Activated gamma-delta T cell treated with Interleukin-2 at 50 U/mL for 16 hours (primary cell): ENCODE measurements at regions not wholly inside any gene's neighbourhood (a gene's known extent, or its start where the extent isn't known, plus 50 kb on each side); places are given as distances from the start of the nearest gene placed in this dataset.

Experiments used
- DNase-seq: peaks from one replicate; pipeline ENCODE4 v3.0.0-alpha.2; 2020

DNA sequence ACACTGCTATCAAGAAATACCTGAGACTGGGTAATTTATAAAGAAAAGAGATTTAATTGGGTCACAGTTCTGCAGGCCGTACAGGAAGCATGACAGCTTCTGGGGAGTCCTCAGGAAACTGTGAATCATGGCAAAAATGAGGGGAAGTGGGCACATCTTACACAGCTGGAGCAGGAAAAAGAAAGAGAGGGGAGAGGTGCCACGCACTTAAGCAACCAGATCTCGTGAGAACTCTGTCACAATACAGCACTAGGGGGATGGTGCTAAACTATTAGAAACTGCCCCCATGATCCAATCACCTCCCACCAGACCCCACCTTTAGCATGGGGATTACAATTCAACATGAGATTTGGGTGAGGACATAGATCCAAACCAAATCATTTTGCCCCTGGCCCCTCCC lies 105.5 kb upstream of the CPLX2 start:
- no peak for DNase-seq

- DNase-seq: no peak
These were observed 104.4 kb upstream of the CPLX2 start for GRCh38 chr5:175766963-175767362.

GRCh38 chr5:175772747-175773533 lies 98.4 kb upstream of the CPLX2 start:
- no peak for DNase-seq

GRCh38 chr5:175773534-175774070 lies 97.8 kb upstream of the CPLX2 start:
- no peak for DNase-seq

GRCh38 chr5:175775416-175775815 lies 96.0 kb upstream of the CPLX2 start:
- no peak for DNase-seq

DNA sequence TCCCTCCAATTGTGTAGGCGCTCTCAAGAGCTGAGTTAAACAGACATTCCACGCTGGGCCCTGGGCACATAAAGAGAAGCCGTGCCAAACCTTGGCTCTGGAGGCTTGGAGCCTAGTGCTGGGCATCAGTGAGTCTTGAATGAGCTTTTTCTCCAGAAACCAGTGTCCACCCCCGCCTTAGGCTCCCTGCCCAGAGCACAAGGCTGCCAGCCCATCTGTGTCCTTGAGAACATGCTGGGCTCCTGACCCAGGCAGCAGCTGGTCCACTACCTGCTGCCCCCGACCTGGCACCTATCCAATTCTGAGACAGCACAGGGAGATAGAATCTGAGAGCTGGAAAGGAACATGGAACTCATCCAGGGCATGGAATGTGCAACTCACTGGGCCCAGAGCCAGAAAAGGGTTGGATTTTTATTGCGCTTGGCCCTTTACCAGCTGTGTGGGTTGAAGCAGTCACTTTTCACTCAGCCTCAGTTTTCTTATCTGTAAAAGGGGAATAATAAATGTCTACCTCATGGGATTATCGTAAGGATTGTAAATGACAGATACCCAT lies 92.4 kb upstream of the CPLX2 start:
- no peak for DNase-seq

DNA sequence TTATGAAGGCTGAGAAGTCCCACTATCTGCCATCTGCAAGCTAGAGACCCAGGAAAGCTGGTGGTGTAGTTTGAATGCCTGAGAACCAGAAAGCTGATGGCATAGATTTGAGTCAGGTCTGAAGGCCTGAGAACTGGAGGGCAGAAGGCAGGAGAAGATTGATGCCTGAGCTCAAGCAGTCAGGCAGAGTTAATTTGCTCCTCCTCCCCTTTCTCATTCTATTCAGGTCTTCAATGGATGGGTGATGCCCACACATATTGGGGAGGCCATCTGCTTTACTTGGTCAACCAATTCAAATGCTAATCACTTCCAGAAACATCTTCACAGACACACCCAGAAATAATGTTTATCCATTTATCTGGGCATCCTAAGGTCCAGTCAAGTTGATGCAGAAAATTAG lies 87.6 kb upstream of the CPLX2 start:
- DNase-seq: no peak

GRCh38 chr5:175784230-175784629 lies 87.1 kb upstream of the CPLX2 start:
- DNase-seq: no peak

DNA sequence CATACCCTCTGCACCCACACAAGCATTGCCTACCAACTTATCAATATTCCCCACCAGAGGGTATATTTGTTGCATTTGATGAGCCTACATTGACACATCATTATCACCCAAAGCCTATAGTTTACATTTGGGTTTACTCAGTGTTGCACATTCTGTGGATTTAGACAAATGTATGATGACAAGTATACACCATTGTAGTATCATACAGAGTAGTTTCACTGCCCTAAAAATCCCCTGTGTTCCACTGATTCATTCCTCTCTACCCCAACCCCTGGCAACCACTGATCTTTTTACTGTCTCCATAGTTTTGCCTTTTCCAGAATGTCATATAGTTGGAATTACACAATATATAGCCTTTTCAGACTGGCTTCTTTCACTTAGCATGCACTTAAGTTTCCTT lies 85.7 kb upstream of the CPLX2 start:
- no peak for DNase-seq

DNA sequence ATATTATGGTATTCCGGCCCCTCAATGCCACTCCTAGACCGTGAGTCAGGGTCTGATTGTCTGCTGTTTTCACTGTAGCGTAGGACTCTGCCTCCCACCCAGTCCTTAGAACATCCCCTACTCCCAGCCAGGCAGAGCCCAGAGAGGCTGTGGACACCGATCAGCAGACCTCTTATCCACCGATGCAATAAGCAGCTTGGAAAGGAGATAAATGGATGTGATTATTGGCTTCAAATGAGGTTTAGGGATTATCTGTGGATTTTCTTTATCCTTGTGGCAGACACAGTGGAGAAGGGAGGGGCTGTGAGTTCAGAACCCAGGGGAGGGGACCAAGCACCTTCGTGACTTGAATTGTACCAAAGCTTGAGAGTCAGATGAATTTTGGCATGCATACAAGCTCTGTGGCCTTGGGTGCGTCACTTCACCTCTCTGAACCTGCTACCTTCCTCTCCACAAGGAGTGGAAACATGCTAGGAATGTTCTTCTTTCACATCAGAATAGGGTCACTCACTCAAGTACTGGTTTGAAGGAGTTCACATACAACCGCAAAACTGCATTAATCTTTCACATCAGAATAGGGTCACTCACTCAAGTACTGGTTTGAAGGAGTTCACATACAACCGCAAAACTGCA lies 83.1 kb upstream of the CPLX2 start:
- DNase-seq: no peak

- DNase-seq: no peak
These were observed 81.7 kb upstream of the CPLX2 start for GRCh38 chr5:175789670-175790069.

GRCh38 chr5:175790796-175791195 lies 80.6 kb upstream of the CPLX2 start:
- DNase-seq: no peak

DNA sequence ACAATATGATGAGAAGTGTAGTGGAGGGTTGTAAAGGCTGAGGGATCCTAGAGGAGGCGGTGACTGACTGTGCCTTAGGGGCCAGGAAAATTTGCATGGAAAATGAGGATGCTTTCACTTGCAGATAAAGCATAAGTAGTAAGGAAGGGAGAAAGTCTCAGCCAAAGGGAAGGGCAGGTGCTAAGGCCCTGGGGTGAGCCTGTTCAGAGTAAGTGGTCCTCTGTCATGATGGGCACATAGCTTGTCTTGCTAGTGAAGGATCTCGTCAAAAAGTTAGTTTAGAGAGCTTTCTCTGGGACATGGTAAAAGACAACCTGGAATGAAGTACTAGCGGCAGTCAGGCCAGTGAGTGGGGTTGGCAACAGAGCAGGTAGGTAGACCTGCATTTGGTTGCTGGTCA lies 75.4 kb upstream of the CPLX2 start:
- no peak for DNase-seq

- DNase-seq: peak; percentile 67
These were observed 74.6 kb upstream of the CPLX2 start for GRCh38 chr5:175796536-175797499.

- no peak for DNase-seq
These were observed 73.8 kb upstream of the CPLX2 start for GRCh38 chr5:175797521-175798038.

GRCh38 chr5:175798626-175799025 lies 72.8 kb upstream of the CPLX2 start:
- DNase-seq: no peak

DNA sequence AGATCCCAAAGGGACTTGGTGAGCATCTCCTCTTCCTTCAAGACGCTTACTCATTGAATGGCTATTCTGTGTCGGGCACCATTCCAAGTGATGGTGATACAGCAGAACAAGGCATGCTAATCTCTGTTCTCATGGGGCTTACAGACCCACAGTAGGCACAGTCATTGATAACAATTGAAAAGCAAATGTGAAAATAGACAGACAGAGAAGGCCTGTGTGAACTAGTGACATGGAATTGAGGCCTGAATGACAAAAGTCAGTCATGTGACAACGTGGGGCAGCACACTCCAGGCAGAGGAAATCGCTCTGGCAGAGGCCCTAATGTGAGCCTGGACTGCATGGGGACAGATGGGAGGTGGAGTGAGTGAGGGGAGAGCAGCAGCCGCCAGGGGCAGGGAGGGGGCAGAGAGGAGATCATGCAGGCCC lies 70.7 kb upstream of the CPLX2 start:
- no peak for DNase-seq

DNA sequence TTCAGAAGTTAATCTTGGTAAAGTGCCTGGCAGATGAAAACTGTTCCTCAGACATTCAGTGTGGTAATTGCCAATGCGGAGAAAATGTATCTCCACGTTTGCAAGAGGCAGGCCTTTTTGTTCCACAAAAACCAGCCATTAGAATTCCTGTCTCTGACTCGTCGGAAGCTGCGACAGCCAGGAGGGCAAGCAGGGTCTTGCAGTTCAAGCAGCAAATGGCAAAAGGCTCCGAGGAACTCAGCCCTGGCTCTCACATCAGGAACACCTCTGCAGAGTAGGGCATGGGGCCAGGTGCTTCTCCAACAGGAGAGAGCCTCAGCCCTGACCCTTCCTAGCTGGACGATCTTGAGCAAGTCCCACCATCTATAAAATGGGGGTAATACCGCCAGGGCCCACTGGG lies 69.0 kb upstream of the CPLX2 start:
- DNase-seq: no peak

DNA sequence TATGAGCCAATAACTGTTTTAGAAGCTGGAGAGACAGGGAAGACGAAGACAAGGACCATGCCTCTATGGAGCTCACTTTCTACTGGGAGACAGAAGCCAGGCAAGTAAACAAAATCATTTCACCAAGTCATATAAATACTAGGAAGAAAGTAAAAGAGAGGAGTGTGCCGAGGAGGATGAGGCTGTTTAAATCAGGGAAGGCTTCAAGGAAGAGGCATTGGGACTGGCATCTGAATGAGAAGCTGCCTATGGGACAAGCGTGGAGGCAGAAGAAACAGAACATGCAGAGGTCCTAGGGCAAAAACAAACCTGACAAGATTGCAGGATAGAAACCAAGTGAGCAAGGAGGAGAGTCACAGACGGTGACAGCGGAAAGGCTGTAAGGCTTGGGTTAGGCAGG lies 68.1 kb upstream of the CPLX2 start:
- no peak for DNase-seq

DNA sequence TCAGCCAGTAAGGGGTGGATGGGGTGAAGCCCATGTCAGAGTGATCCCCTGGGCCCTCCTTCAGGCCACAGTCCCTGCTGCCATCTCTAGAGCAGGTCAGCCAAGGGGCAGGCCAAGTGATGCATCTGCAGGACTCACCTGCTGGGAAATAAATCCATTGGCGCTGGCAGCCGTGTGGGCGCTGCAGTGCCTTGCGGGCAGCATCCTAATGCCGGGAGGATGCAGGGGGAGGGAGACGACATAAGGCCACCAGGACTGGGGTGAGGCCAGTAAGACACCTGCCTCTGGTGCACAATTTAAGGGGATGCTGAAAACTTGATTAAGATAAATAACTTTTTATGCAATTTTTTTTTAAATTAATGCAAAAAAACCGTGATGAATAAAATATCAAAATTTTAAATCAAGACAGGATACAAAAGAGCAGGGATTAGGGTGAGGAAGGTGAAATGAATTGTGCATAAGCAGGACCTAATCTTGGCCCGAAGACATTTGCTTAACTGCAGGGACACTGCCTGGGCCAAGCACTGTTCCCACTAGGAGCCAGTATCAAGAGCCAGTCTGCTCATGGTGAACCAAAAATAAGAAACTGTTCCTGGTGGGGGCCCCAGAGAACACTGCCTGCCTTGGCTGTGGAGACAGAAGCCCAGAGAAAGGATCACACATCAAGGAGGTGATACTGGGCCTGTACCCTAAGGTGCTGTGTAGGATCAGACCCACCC lies 67.5 kb upstream of the CPLX2 start:
- DNase-seq: no peak

DNA sequence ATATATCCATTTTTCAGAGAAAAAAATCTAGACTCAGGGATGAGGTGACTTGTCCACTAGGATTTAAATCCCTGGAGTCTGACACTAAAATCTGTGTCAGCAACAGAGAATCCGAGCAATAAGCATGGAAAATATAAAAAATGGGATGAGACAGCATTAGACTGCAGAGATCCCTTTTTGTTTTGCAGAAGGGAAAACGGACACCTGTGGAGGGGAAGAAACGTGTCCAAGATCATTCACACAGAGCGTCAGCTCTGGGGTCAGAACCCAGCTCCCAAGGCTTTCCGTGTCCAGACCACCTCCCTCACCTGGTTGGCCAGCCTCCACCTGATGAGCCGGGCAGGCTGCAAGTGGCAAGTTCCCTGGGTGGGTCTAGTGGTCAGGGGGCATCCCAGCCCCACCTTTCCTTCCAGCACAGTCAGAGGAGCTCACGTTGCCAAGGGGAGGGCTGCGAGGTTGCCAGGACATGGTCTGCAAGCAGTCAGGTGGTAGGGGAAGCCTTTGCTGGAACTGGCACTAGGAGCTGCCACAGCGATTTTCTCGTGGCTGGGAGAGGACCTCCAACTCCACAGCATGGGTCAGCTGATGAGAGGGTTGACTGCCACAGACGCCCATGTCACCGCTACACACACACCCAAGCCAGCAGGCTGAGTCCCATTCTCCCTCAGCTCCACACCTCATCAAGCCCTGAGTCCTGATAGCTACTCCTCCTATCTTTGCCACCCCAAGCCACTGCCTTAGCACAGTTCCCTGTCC lies 65.9 kb upstream of the CPLX2 start:
- DNase-seq: no peak
